Astrocyte (in vitro differentiated cells and primary cell): ENCODE measurements at regions not wholly inside any gene's neighbourhood (a gene's known extent, or its start where the extent isn't known, plus 50 kb on each side); places are given as distances from the start of the nearest gene placed in this dataset.

Source experiments
- EZH2 ChIP-seq: IDR thresholded peaks from 2 replicates; pipeline ENCODE4 v1.6.1; 2012; ENCODE audit warnings: mild to moderate bottlenecking, low read length, inconsistent platforms; ENCODE audit not compliant: insufficient read depth
- TF ChIP-seq, protein P1 (sequence below): IDR thresholded peaks from 2 replicates; pipeline ENCODE4 v1.5.1; 2011; ENCODE audit warnings: low read depth, mild to moderate bottlenecking, inconsistent platforms, low read length, moderate library complexity; ENCODE audit not compliant: insufficient read depth

DNA sequence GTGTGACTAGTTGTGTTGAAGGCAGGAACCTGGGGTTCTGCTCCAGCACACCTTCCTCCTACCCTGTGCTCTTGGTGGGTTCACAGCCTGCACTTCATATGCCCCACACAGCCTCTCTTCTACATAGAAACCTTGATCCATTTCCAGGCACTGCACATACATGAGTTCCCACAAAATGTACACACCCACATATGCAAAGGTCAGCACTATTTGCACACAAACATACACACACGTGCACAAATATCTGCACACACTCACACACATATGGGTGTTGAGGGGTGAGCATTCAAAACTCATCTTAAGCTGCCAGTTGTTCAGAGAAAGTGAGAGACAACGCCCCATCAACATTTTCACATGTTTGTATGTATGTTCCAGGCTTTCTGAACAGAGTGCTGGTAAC is 201.0 kb downstream of the BARX2 start:
- TF ChIP-seq, protein P1, sequence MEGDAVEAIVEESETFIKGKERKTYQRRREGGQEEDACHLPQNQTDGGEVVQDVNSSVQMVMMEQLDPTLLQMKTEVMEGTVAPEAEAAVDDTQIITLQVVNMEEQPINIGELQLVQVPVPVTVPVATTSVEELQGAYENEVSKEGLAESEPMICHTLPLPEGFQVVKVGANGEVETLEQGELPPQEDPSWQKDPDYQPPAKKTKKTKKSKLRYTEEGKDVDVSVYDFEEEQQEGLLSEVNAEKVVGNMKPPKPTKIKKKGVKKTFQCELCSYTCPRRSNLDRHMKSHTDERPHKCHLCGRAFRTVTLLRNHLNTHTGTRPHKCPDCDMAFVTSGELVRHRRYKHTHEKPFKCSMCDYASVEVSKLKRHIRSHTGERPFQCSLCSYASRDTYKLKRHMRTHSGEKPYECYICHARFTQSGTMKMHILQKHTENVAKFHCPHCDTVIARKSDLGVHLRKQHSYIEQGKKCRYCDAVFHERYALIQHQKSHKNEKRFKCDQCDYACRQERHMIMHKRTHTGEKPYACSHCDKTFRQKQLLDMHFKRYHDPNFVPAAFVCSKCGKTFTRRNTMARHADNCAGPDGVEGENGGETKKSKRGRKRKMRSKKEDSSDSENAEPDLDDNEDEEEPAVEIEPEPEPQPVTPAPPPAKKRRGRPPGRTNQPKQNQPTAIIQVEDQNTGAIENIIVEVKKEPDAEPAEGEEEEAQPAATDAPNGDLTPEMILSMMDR, result no peak
- TF ChIP-seq EZH2, result no peak
